Left ventricle myocardium inferior (tissue), 1 donor: ENCODE measurements at regions not wholly inside any gene's neighbourhood (a gene's known extent, or its start where the extent isn't known, plus 50 kb on each side); places are given as distances from the start of the nearest gene placed in this dataset.
"Not testable (repeated sequence)": the region's sequence is repeated elsewhere in the genome, so short reads cannot be mapped to it uniquely, and the experiment has no call there.

Experiments
- DNase-seq: peaks from one replicate; pipeline ENCODE4 v3.0.0-alpha.2; 2020
- H3K27ac ChIP-seq: fragments of 200-600 bp; replicated peaks from 2 replicates; pipeline ENCODE4 v1.8.0; 2021
- H3K27me3 ChIP-seq: fragments of 200-600 bp; 2 replicates; pipeline ENCODE4 v1.8.0; 2021; ENCODE audit warnings: low read depth
- H3K36me3 ChIP-seq: fragments of 200-600 bp; 2 replicates; pipeline ENCODE4 v1.8.0; 2021
- H3K4me1 ChIP-seq: fragments of 200-600 bp; 2 replicates; pipeline ENCODE4 v1.8.0; 2021
- H3K4me3 ChIP-seq: fragments of 200-600 bp; 2 replicates; pipeline ENCODE4 v1.8.0; 2021; ENCODE audit warnings: mild to moderate bottlenecking, moderate library complexity
- H3K9me3 ChIP-seq: fragments of 200-600 bp; replicated peaks from 2 replicates; pipeline ENCODE4 v1.8.0; 2021
- intact Hi-C: fragments of 100-400 bp; cut with micrococcal nuclease; formaldehyde crosslinking; loops from one replicate; pipeline ENCODE4 v1.11.0; 2022
- TF ChIP-seq, protein P1 (sequence below): fragments of 200-600 bp; IDR thresholded peaks from 2 replicates; pipeline ENCODE4 v1.8.0; 2021; ENCODE audit warnings: antibody characterized with exemption, mild to moderate bottlenecking, borderline replicate concordance
- donor health status: DM: no; HTN: yes; CAD: no; lungs with severe emphysema.

DNA sequence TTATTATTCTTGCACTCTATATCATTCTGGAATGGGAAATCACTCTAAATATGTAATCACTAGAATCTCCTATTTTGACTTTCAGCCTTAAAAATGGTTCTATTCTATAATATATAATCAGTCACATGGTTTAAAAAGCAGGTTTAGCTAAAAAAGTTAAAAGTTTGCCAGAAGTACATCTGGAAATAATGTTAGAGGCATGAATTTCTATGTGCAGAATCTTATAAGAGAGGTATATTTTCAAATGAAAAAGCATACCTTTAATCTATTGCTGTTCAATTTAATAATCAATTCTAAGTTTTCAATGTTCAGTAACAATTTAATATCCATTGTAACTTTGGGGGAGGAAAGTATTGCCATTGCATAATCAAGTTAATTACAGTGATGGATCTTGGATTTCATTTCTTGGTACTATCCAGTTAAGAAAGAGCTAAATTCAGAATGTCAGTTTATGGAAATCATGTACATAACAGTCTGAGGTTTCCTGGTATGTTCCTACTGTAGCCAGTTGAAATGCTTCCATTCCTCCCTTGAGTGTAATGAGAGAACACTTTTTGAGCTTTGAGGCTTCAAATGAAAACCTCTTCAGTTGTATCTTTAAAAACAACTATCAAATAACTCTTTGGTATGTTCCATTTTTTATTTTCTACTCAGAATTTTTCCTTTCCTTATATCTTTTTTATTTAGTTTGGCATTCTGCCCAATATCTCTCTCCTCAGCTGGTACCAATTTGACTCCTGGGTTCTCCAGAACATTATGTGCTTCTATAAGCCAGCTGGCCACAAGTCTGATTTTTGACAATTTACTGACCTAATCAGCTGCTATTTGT lies 175.7 kb upstream of the COL11A1 start:
- Histone ChIP-seq H3K36me3 (no peaks in the 10 kb centered on the region), H3K27ac (no peak overlapping the region), H3K27me3 (no peaks in the 10 kb centered on the region), H3K9me3 (peaks cover 33% of the 10 kb centered on the region), H3K4me1 (no peaks in the 10 kb centered on the region), H3K4me3 (no peak overlapping the region)
- intact Hi-C loops = no loop called here
- TF ChIP-seq, protein P1, sequence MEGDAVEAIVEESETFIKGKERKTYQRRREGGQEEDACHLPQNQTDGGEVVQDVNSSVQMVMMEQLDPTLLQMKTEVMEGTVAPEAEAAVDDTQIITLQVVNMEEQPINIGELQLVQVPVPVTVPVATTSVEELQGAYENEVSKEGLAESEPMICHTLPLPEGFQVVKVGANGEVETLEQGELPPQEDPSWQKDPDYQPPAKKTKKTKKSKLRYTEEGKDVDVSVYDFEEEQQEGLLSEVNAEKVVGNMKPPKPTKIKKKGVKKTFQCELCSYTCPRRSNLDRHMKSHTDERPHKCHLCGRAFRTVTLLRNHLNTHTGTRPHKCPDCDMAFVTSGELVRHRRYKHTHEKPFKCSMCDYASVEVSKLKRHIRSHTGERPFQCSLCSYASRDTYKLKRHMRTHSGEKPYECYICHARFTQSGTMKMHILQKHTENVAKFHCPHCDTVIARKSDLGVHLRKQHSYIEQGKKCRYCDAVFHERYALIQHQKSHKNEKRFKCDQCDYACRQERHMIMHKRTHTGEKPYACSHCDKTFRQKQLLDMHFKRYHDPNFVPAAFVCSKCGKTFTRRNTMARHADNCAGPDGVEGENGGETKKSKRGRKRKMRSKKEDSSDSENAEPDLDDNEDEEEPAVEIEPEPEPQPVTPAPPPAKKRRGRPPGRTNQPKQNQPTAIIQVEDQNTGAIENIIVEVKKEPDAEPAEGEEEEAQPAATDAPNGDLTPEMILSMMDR = no peak
- DNase-seq = no peak

DNA sequence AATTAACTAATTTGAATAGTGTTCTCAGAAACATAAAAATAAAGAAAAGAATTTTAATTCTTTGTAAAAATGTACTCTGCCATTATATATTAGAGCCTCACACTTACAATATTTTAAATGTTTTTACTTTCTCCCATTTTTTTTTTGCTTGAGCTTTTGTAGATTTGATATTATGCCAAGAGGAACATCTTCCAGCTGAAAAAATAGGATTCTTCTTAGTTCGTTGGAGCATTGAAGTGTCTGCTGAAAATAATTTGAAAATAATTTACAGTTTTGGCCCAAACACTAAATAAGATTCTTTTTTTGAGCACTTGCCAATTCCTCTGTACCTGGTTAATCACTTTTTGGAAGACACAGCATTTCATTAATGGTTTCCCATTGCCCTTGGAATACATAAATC lies 175.0 kb upstream of the COL11A1 start:
- no peak overlapping the region for H3K4me3 ChIP-seq
- TF ChIP-seq, protein P1 = no peak
- H3K4me1 ChIP-seq = no peaks in the 10 kb centered on the region
- H3K27ac ChIP-seq = no peak overlapping the region
- no peak for DNase-seq
- peaks cover 32% of the 10 kb centered on the region for H3K9me3 ChIP-seq
- intact Hi-C loops = no loop called here
- H3K27me3 ChIP-seq = no peaks in the 10 kb centered on the region
- no peaks in the 10 kb centered on the region for H3K36me3 ChIP-seq

DNA sequence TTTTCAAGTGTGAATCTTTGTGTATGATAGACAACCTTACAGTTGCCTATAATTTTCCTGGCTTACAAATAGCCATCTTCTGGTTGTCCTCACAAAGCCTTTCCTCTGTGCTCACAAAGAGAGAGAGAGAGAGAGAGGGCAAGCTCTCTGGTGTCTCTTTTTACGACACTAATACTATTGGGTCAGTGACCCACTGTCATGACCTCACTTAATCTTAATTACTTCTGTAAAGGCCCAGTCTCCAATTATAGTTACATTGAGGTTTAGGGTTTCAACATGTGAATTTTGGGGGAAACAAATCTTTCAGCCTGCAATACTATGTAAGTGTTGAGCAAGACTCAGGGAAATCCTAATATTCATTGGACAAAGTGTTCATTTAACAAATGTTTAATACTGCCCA lies 167.4 kb upstream of the COL11A1 start:
- Histone ChIP-seq H3K27ac (no peak overlapping the region), H3K27me3 (no peaks in the 10 kb centered on the region), H3K36me3 (no peaks in the 10 kb centered on the region), H3K4me3 (no peak overlapping the region), H3K9me3 (peaks cover 17% of the 10 kb centered on the region), H3K4me1 (no peaks in the 10 kb centered on the region)
- intact Hi-C loops = no loop called here
- TF ChIP-seq, protein P1 = no peak
- no peak for DNase-seq

- no peak for DNase-seq
- no peaks in the 10 kb centered on the region for H3K27me3 ChIP-seq
- no peak overlapping the region for H3K4me3 ChIP-seq
- intact Hi-C loops = no loop called here
- no peaks in the 10 kb centered on the region for H3K4me1 ChIP-seq
- H3K36me3 ChIP-seq = no peaks in the 10 kb centered on the region
- H3K9me3 ChIP-seq = peaks cover 8% of the 10 kb centered on the region
- H3K27ac ChIP-seq = no peak overlapping the region
- TF ChIP-seq, protein P1 = no peak
Measured at GRCh38 chr1:103274886-103275285, 166.6 kb upstream of the COL11A1 start.

DNA sequence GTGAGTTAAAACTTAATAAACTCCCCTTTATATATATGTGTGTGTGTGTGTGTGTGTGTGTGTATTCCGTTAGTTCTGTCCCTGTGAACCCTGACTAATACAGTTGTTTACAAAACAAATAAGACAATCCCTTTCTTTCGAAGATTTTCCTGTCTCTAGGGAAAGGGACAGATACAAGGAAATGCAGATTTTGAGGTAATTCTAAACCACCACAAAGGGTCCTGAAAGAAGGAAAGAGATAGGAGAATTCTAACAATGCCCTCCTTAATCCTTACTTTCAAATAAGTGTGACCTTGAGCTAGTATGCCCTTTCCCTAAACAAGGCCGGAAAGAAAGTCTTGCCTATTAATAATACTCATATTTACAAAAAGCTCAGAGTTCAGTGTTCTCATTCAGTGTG lies 164.8 kb upstream of the COL11A1 start:
- Histone ChIP-seq H3K27ac (no peak overlapping the region), H3K4me1 (no peaks in the 10 kb centered on the region), H3K9me3 (peaks cover 3% of the 10 kb centered on the region), H3K4me3 (no peak overlapping the region), H3K36me3 (no peaks in the 10 kb centered on the region), H3K27me3 (no peaks in the 10 kb centered on the region)
- DNase-seq = no peak
- intact Hi-C loops = no loop called here
- TF ChIP-seq, protein P1 = no peak

- intact Hi-C loops, H3K4me3 ChIP-seq, H3K9me3 ChIP-seq: not testable (repeated sequence)
Measured at GRCh38 chr1:103271471-103271870, 163.1 kb upstream of the COL11A1 start.

More at GRCh38 chr1:103271471-103271870, 163.1 kb upstream of the COL11A1 start:
- H3K27ac ChIP-seq, H3K4me1 ChIP-seq, H3K36me3 ChIP-seq, H3K27me3 ChIP-seq, DNase-seq: not testable (repeated sequence)
